ENCODE measurements at regions not wholly inside any gene's neighbourhood (a gene's known extent, or its start where the extent isn't known, plus 50 kb on each side); places are given as distances from the start of the nearest gene placed in this dataset.

- H3K4me3 ChIP-seq (ENCODE audit: low read depth, poor library complexity, severe bottlenecking): no peak overlapping the region
- intact Hi-C loops (cut with DNase I; ENCODE audit: low total_unique reads): no loop called here
- 58% methylated on average over 4 of the region's 4 CpGs for WGBS, 2 donors
- DNase-seq (ENCODE audit: low spot score in 2 of 2): no peak
- TF ChIP-seq, protein P1, sequence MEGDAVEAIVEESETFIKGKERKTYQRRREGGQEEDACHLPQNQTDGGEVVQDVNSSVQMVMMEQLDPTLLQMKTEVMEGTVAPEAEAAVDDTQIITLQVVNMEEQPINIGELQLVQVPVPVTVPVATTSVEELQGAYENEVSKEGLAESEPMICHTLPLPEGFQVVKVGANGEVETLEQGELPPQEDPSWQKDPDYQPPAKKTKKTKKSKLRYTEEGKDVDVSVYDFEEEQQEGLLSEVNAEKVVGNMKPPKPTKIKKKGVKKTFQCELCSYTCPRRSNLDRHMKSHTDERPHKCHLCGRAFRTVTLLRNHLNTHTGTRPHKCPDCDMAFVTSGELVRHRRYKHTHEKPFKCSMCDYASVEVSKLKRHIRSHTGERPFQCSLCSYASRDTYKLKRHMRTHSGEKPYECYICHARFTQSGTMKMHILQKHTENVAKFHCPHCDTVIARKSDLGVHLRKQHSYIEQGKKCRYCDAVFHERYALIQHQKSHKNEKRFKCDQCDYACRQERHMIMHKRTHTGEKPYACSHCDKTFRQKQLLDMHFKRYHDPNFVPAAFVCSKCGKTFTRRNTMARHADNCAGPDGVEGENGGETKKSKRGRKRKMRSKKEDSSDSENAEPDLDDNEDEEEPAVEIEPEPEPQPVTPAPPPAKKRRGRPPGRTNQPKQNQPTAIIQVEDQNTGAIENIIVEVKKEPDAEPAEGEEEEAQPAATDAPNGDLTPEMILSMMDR (IDR thresholded peaks at IDR 0.05): no peak
- no peak for TF ChIP-seq POLR2A (IDR thresholded peaks at IDR 0.05)
Observed at GRCh38 chr20:4326195-4327065, 77.3 kb upstream of the ADRA1D start.

DNA sequence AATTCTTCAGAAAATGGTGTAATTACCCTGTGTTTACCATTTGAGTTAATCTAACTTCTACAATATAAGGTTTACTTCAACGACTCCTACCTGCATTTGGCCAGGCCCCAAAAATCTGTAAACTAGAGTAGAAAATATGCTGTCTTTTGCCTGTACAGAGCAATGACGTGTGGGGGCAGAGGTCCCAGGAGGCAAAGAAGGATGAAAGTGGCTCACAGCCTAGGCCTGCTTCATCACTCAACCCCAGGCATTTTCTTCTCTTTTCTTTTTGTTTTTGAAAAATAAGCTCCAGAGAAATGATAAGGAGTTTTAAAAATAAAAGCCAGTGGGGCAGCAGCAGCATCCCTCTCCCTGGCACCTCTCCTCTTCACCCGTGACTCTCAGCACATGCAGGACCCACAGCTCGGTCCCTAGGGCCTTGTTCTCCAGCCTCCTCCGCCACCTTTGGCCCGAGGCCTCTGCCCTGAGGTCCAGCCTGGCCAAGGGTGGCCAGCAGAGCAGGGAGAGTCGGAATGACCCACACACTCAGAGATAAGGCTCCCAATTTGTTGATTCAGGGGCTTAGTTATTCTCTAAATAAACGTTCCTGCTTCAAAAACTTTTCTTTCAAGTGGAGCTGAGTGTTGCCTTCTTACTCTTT, 76.6 kb upstream of the ADRA1D start:
- no peak for TF ChIP-seq POLR2A (IDR thresholded peaks at IDR 0.05)
- TF ChIP-seq, protein P1 (IDR thresholded peaks at IDR 0.05): no peak
- H3K4me3 ChIP-seq (ENCODE audit: low read depth, poor library complexity, severe bottlenecking): no peak overlapping the region
- WGBS, 2 donors: 56 to 68% methylated on average over 8 of the region's 8 CpGs
- no peak for DNase-seq (ENCODE audit: low spot score in 2 of 2)
- intact Hi-C loops (cut with DNase I; ENCODE audit: low total_unique reads): no loop called here

- 85 to 89% methylated on average over 5 of the region's 5 CpGs for WGBS, 2 donors
Observed at GRCh38 chr20:4324611-4325243, 75.6 kb upstream of the ADRA1D start.

GRCh38 chr20:4322499-4322898, 73.4 kb upstream of the ADRA1D start:
- H3K4me3 ChIP-seq (ENCODE audit: low read depth, poor library complexity, severe bottlenecking): no peak overlapping the region
- no peak for DNase-seq (ENCODE audit: low spot score in 2 of 2)
- WGBS, 2 donors: 77 to 80% methylated on average over 1 of the region's 1 CpG
- TF ChIP-seq POLR2A (IDR thresholded peaks at IDR 0.05): no peak
- TF ChIP-seq, protein P1 (IDR thresholded peaks at IDR 0.05): no peak
- intact Hi-C loops (cut with DNase I; ENCODE audit: low total_unique reads): no loop called here

More at GRCh38 chr20:4324611-4325243, 75.6 kb upstream of the ADRA1D start:
- TF ChIP-seq, protein P1 (IDR thresholded peaks at IDR 0.05): no peak
- intact Hi-C loops (cut with DNase I; ENCODE audit: low total_unique reads): no loop called here
- no peak overlapping the region for H3K4me3 ChIP-seq (ENCODE audit: low read depth, poor library complexity, severe bottlenecking)
- DNase-seq (ENCODE audit: low spot score in 2 of 2): no peak

DNA sequence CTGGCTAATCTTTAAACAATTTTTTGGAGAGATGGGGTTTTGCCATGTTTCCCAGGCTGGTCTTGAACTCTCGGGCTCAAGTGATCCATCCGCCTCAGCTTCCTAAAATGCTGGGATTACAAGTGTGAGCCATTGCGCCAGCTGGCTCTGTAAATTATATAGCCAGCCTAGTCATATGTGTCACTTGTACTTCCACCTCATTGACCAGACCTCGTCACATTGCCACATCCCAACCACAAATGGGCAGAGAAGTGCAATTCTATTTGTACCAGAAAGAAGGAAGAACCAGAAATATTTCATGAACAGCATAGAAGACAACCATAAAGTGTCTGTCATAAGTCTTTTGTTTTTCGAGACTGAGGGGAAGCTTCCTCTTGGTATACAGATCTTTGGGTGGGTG, 71.2 kb upstream of the ADRA1D start:
- WGBS, 2 donors: 80 to 82% methylated on average over 5 of the region's 5 CpGs
- intact Hi-C loops (cut with DNase I; ENCODE audit: low total_unique reads): no loop called here
- H3K4me3 ChIP-seq (ENCODE audit: low read depth, poor library complexity, severe bottlenecking): no peak overlapping the region
- TF ChIP-seq POLR2A (IDR thresholded peaks at IDR 0.05): no peak
- TF ChIP-seq, protein P1 (IDR thresholded peaks at IDR 0.05): no peak
- DNase-seq (ENCODE audit: low spot score in 2 of 2): peak in 1 of 2 donors; percentile 38

Data from lower leg skin (tissue), 4 donors.